ENCODE measurements at regions not wholly inside any gene's neighbourhood (a gene's known extent, or its start where the extent isn't known, plus 50 kb on each side); places are given as distances from the start of the nearest gene placed in this dataset.

- TF ChIP-seq POLR2AphosphoS5 (IDR thresholded peaks at IDR 0.05; ENCODE audit: low read depth, low read length) (no peak), REST (IDR thresholded peaks at IDR 0.05; ENCODE audit: insufficient read depth in 1 of 2, low read depth in 2 of 2, low read length in 2 of 2) (no peak)
Measured at GRCh38 chr5:124261848-124262247, 484.6 kb downstream of the ZNF608 start.
